NB4 (cell line): ENCODE measurements at regions not wholly inside any gene's neighbourhood (a gene's known extent, or its start where the extent isn't known, plus 50 kb on each side); places are given as distances from the start of the nearest gene placed in this dataset.

ENCODE experiments used
- DNase-seq: peaks from one replicate; pipeline ENCODE4 v3.0.0; 2010; ENCODE audit warnings: low read depth
- H3K4me3 ChIP-seq: one replicate; pipeline ENCODE4 v1.5.1; 2011; ENCODE audit warnings: mild to moderate bottlenecking, low read depth, low read length, moderate library complexity
- CTCF ChIP-seq: IDR thresholded peaks from one replicate; pipeline ENCODE4 v1.5.1; 2012; ENCODE audit warnings: low read depth, low read length
- MYC ChIP-seq: IDR thresholded peaks from 2 replicates; pipeline ENCODE4 v1.6.1; 2011; ENCODE audit warnings: low read depth, low read length
- POLR2A ChIP-seq: IDR thresholded peaks from 2 replicates; pipeline ENCODE4 v1.6.1; 2011; ENCODE audit warnings: mild to moderate bottlenecking; ENCODE audit not compliant: insufficient read length; ENCODE audit errors: extremely low read depth
- TF ChIP-seq, protein P1 (sequence below): IDR thresholded peaks from 2 replicates; pipeline ENCODE4 v1.6.1; 2011; ENCODE audit warnings: low read depth, low read length

GRCh38 chr6:144607998-144608735 is 323.0 kb downstream of the UTRN start:
- no peak overlapping the region for H3K4me3 ChIP-seq
- TF ChIP-seq, protein P1, sequence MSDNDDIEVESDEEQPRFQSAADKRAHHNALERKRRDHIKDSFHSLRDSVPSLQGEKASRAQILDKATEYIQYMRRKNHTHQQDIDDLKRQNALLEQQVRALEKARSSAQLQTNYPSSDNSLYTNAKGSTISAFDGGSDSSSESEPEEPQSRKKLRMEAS: no peak
- TF ChIP-seq CTCF: no peak
- no peak for TF ChIP-seq POLR2A
- TF ChIP-seq MYC: no peak
- DNase-seq: no peak

DNA sequence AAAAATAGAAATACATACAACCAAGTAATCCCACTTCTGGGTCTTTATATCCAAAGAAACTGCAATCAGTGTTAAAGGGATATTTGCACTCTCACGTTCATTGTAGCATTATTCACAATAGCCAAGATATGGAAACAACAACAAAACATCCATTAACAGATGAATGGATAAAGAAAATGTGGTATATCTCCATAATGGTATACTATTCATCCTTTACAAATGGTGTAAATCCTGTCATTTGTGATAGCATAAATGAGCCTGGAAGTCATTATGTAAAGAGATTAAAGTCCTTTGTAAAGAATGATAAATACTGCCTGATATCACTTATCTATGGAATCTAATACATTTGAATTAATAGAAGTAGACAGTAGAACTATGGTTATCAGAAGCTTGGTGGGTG is 327.7 kb downstream of the UTRN start:
- H3K4me3 ChIP-seq: no peak overlapping the region
- no peak for DNase-seq
- no peak for TF ChIP-seq POLR2A
- TF ChIP-seq, protein P1: no peak
- TF ChIP-seq CTCF: no peak
- TF ChIP-seq MYC: no peak

GRCh38 chr6:144613859-144614258 is 328.7 kb downstream of the UTRN start:
- no peak for DNase-seq
- no peak for TF ChIP-seq CTCF
- TF ChIP-seq POLR2A: no peak
- TF ChIP-seq, protein P1: no peak
- TF ChIP-seq MYC: no peak

GRCh38 chr6:144615870-144616269 is 330.7 kb downstream of the UTRN start:
- H3K4me3 ChIP-seq: no peak overlapping the region
- TF ChIP-seq POLR2A: no peak
- no peak for TF ChIP-seq CTCF
- TF ChIP-seq, protein P1: no peak
- no peak for TF ChIP-seq MYC
- no peak for DNase-seq

More at GRCh38 chr6:144613859-144614258, 328.7 kb downstream of the UTRN start:
- H3K4me3 ChIP-seq: no peak overlapping the region

DNA sequence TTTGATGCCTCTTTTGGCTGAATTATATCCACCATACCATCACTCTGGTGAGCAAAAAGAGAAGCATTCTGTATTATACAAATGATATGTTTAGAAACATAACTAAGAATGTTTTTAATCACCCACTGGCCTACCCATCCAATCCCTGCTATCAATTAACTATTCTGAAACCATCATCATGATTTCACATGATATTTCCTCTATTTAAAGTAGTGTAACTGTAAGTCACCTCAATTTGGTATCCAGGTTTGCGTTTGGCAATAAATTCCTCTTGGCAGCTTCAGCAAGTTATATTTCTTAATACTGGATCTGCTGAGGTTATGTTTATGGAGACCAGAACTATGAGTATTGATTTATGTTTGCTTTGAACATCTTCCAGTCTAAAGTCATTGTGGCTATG is 332.1 kb downstream of the UTRN start:
- TF ChIP-seq, protein P1: no peak
- TF ChIP-seq CTCF (no peak), POLR2A (no peak), MYC (no peak)
- no peak overlapping the region for H3K4me3 ChIP-seq
- no peak for DNase-seq
